ENCODE measurements at regions not wholly inside any gene's neighbourhood (a gene's known extent, or its start where the extent isn't known, plus 50 kb on each side); places are given as distances from the start of the nearest gene placed in this dataset.

GRCh38 chr17:56690441-56691291, 97.2 kb downstream of the NOG start:
- no peak for TF ChIP-seq CTCF (IDR thresholded peaks at IDR 0.05; ENCODE audit: low read depth, low read length)

DNA sequence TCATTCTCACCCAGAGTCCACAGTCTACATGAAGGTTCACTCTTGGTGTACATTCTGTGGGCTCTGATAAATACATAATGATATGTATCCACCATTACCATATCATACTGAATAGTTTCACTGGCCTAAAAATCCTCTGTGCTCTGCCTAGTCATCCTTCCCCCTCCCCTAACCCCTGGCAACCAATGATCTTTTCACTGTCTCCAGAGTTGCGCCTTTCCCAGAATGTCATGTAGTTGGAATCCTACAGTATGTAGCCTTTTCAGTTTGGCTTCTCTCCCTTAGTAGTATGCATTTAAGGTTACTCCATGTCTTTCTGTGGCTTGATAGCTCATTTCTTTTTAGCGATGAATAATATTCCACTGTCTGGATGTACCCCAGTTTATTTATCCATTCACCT, 101.3 kb downstream of the NOG start:
- no peak for TF ChIP-seq CTCF (IDR thresholded peaks at IDR 0.05; ENCODE audit: low read depth, low read length)
- no peak overlapping the region for H3K4me3 ChIP-seq (ENCODE audit: low read depth, low read length)

More at GRCh38 chr17:56690441-56691291, 97.2 kb downstream of the NOG start:
- no peak overlapping the region for H3K4me3 ChIP-seq (ENCODE audit: low read depth, low read length)

GRCh38 chr17:56697190-56697589, 103.7 kb downstream of the NOG start:
- TF ChIP-seq CTCF (IDR thresholded peaks at IDR 0.05; ENCODE audit: low read depth, low read length), result no peak

DNA sequence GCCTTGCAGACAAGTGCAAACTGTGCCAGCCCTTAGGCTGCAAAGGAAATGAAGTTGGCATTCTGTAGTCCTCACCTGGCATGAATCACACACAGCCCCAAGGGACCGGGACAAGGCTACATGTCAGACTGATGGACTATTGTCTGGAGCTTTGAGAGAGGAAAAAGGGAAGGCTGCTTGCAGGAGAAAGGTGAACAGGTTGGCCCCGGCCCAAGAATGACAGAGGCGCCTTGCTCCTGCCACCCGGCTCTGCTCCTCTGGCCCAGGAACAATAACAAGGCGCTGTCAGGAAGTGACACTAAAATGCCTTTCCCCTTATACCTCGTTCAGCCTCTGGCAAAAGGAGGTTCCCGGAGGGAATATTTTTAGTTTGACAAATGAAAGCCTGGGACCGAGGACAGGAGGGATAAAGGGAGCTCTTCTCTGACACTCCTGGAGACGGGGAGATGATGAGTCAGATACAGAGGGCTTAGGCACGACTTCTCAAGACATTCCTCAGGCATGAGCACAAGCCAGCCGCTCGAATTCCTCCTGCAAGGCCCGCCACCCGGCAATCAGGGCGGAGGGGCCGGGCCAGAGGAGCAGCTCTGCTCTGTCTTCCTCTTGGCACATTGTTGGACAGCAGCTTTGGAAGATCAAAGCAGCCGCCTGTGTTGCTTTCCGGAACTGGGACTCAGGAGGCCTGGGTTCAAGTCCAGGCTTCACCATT, 105.8 kb downstream of the NOG start:
- peak overlapping the region; percentile 9; the same call in 1 of the 2 replicates for H3K4me3 ChIP-seq (ENCODE audit: low read depth, low read length)
- no peak for TF ChIP-seq CTCF (IDR thresholded peaks at IDR 0.05; ENCODE audit: low read depth, low read length)

More at GRCh38 chr17:56697190-56697589, 103.7 kb downstream of the NOG start:
- no peak overlapping the region for H3K4me3 ChIP-seq (ENCODE audit: low read depth, low read length)

- no peak for TF ChIP-seq CTCF (IDR thresholded peaks at IDR 0.05; ENCODE audit: low read depth, low read length)
- H3K4me3 ChIP-seq (ENCODE audit: low read depth, low read length), result no peak overlapping the region
Observed at GRCh38 chr17:56700919-56701420, 107.5 kb downstream of the NOG start.

GRCh38 chr17:56707312-56708219, 114.1 kb downstream of the NOG start:
- H3K4me3 ChIP-seq (ENCODE audit: low read depth, low read length), result no peak overlapping the region
- no peak for TF ChIP-seq CTCF (IDR thresholded peaks at IDR 0.05; ENCODE audit: low read depth, low read length)
